Omental fat pad (tissue), 3 donors: ENCODE measurements at regions not wholly inside any gene's neighbourhood (a gene's known extent, or its start where the extent isn't known, plus 50 kb on each side); places are given as distances from the start of the nearest gene placed in this dataset.

ENCODE experiments used
- ATAC-seq: fragments of 150-250 bp; one replicate; pipeline ENCODE4 v1.9.1; 2016; ENCODE audit warnings: mild to moderate bottlenecking, moderate library complexity; ENCODE audit not compliant: low FRiP score
- DNase-seq: peaks from one replicate; pipeline ENCODE4 v3.0.0-alpha.2; 2019; ENCODE audit warnings: low spot score
- CTCF ChIP-seq, 3 donors: fragments of 450-650 bp; IDR thresholded peaks; one replicate each; pipeline ENCODE4 v1.5.1; 2016 to 2017; ENCODE audit warnings: antibody characterized with exemption in 3 of 3, mild to moderate bottlenecking in 3 of 3, moderate library complexity in 2 of 3

GRCh38 chr22:34878171-34878570, 187.8 kb upstream of the ISX start:
- no peak for TF ChIP-seq CTCF (IDR thresholded peaks at IDR 0.05)
- DNase-seq (no peak), ATAC-seq (no peak)

DNA sequence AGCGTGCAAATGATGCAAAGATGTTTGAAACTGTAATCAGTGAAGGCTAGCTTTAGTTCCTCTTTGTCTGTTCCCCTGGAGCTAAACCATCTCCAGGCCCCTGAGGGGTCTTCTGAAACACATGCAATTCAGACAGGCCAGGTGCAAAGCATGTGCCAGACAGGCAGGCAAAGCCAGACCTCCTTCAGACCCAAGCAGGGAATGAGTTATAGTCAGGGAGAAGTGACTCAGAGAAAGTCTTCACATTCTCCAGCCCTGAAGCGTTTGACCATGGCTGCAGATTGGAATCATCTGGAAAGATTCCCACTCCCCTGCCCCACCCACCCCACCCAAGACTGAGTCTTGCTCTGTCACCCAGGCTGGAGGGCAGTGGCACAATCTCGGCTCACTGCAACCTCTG, 187.0 kb upstream of the ISX start:
- no peak for TF ChIP-seq CTCF (IDR thresholded peaks at IDR 0.05)
- ATAC-seq: no peak

DNA sequence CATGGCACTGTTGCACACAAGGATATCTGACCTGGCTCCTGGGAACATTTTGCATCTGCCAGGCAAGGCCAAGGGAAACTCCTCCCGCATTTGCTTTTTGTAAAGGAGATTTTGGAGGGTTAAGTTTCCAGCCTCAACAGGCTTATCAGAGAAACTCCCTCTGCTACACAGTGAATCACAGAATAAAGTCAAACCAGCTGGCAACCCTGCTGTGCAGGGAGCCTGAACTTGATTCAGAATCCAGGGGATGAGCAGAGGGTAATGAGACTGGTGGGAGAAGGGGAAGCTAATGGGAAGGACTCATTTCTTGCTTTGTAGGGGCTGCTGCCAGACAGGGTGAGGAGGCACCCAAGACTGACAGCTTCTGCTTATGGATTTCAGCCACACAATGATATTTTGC, 185.3 kb upstream of the ISX start:
- no peak for DNase-seq
- no peak for TF ChIP-seq CTCF (IDR thresholded peaks at IDR 0.05)
- ATAC-seq: peak; percentile 56

More for the DNA sequence above, 187.0 kb upstream of the ISX start:
- DNase-seq: no peak

- no peak for TF ChIP-seq CTCF (IDR thresholded peaks at IDR 0.05)
- no peak for ATAC-seq
- DNase-seq: no peak
Measured at GRCh38 chr22:34881453-34881852, 184.5 kb upstream of the ISX start.

DNA sequence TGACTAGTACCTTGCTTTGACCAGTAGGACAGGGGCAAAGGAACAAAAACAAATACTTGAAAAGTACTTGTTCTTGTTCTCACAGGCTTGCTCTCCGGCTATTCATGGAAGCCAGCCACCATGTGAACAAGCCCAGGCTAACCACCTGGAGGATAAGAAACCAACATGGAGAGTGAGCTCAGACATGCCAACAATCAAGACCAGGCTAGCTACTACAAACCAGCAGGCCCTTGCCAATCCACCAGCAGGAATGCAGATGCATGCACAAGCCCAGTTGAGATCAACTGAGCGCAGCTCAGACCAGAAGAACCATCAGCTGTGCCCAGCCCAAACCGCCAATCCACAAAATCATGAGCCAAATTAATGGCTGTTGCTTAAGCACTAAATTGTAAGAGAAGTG, 180.1 kb upstream of the ISX start:
- no peak for TF ChIP-seq CTCF (IDR thresholded peaks at IDR 0.05)
- DNase-seq: no peak
- ATAC-seq: no peak

GRCh38 chr22:34886391-34886790, 179.6 kb upstream of the ISX start:
- DNase-seq (no peak), ATAC-seq (peak; percentile 32)
- TF ChIP-seq CTCF (IDR thresholded peaks at IDR 0.05): no peak

DNA sequence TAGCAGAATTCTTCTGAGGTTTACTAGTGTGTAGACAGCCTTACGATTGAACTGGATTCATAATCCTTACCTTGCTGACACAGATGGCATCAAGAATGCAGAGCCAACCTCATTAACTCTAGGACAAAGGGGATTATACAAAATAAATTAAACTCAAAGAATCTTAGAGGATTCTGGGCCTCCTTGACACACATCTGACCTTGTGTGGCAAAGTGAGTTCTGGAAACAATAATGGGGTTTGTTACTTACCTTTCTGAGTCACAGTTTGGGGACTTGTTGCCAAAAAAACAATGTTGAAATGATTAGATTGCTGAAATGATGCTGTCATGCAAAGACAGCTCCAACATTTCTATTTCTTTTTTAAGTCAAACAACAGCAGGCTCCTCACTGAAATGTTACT, 179.1 kb upstream of the ISX start:
- ATAC-seq (peak; percentile 19), DNase-seq (no peak)
- TF ChIP-seq CTCF (IDR thresholded peaks at IDR 0.05): no peak
